ENCODE measurements at regions not wholly inside any gene's neighbourhood (a gene's known extent, or its start where the extent isn't known, plus 50 kb on each side); places are given as distances from the start of the nearest gene placed in this dataset.
A peak's percentile ranks its signal among the peaks of the same experiment; 100 is the strongest.

DNA sequence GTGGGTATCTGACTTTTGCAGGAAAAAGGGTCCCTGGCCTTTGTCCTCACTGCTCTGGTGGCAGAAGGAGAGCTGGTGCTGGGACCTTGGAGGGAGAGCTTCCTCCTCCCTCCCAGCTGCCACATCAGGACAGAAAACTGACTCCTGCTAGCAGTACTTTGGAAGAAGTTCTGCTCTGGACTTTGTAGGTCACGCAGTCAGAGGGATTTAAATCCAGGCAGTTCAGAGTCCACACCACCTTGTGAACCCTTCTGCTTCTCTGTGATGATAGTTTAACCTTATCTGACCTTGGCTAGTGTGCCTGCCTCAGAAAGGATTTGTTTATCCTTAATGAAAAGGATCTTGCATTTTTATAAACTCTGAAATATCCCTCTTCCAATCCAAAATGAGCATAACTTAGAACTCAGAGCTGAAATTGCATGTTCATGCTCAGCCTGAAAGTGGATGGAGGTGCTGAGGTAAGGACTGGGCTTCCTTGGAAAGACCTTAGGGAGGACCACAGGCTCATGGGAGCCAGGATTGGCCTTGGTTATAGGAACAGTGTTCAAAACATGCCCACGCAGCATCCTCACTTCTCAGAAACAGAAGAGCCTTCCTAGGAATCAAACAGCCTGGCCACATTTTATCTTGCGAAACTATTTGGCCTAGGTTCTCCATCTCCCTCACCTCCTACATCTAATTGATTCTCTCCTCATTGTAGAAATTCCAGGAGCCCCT is 123.9 kb upstream of the SASH1 start:
- DNase-seq = no peak

DNA sequence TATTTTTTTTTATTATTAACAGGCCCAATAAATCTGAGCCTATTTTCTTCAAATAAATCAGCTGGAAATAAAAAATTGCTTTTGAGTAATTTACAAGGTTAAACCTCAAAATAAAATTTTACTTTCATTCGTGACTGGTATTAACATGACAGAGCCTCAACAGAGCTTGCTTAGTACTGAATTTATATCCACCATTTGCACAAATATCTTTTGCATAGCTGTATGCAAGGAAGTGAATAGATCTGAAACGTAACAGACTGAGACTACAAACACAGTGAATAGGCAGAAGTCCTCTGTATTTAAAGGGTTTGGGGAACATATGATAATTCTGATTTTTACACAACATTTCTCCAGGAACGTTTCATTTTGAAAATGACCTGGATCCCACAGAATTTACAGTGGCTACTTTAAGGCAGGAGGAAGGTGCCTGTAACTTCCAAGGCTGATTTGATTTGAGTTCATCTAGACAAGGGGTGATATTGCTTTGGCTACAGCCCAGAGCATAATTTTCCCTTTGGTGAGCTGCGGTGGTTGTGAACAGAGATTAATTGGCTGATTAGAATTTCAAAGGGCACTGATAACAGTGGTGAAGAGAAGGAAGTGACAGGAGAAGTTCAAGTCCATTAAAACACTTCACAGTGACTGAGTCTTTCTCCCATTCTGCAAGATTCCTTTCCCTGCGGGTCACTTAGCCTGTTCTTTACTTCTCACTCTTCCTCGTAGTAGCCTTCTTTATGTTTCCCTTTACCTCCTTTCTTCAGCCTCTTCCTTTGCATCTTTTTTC is 121.2 kb upstream of the SASH1 start:
- no peak for DNase-seq

DNA sequence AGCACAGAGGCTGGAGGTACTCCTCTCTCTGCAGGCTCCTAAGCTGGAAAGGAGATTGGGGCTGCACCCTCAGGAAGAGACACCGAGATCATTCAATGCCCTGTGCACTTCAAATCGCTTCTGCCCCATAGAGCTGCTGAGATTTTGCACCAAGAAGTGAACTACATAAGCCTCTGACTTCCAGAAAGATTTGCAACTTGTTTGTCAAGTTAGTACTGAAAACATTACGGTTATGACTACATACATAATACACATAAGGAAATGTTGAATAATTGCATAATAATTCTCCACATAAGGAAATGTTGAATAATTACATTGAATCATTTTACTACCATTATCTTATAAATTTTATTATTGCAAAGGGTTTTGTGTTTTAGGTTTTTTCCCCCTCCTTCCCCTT is 120.3 kb upstream of the SASH1 start:
- no peak for DNase-seq

DNA sequence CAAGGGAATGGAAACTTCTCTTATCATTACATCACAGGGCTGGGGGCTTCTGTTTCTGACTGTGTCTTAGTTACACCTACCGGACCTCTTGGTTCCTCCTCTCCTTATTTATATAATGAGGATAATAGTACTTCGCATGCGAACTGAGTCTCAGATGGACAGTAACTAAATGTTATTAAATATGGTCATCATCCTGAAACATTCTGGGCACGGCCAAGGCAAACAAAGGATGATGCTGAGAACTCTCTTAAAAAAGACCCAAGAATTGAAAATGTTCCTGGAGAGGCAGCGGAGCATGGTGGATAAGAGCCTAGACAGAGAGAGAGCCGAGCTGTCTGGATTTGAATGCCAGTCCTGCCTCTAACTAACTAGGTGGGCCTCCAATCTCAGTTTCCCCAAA is 119.8 kb upstream of the SASH1 start:
- no peak for DNase-seq

DNA sequence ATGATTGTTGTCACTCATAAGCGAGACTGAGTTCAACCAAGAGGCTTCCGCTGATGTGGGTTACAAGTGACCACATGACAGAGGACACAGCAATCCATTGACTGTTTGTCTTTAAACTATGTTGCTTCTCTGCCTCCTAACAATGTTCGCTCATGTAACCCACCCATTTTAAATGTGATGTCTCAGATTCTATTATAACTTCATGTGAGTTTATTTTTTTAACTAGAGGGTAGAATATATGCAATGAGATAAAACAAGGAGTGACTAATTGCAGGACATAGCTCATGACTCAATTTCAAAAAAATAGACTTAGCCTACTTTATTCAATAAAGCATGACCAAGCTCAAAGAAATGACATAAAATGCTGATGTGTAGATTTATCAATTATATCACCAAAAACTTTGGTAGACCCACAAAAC is 119.2 kb upstream of the SASH1 start:
- DNase-seq = no peak

DNA sequence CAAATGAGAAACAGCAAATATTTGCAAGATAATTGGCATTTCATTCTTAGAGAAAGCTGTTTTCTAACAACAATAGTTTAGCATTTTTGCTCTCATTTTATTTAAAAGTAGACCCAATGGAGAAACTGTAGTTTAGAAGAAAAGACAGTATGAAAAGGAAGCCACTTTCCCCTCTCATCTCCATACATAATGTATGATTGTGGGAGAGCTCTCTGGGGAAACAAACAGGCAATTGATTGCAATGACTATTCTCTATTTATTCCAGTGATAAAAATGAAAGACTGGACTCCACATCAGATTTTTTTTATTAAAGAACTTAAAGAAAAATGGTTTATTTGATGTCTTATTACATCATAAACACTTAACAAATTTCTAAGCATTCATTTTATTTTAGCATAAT is 116.8 kb upstream of the SASH1 start:
- no peak for DNase-seq

DNA sequence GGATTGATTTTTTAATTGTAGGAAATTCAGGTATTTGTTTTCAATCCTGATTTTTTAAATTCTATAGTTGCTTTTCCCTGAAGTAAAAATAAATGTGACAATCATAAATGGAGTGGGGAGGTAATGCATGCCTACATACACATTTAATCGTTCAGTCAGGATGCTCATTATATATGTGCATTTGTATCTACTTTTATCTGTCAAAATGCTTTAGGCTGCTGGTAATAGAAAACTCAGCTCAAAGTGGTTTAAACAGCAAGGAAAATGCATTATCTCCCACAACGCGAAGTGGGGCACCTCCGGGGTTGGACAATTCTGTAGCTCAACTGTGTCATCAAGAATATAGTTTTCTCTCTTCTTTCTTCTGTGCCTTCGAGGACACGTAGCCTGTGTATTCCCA is 116.4 kb upstream of the SASH1 start:
- no peak for DNase-seq

DNA sequence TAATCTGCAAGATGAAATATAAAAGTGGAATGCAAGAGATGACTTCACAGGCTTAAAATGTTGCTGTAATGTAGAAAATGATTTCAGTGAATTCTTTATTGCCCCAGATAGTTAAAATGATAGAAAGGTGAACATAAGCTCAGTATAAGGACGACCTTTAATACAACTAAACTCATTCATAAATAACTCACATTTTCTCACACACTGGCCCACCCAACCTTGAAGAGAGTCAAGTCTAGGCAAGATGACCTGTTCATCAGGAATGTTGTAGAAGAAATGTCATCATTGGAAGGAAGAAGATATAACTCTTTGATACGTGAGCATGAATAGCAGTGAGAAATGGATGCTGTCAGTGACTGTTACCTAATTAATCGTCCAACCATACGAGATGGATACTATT is 111.1 kb upstream of the SASH1 start:
- DNase-seq = no peak

DNA sequence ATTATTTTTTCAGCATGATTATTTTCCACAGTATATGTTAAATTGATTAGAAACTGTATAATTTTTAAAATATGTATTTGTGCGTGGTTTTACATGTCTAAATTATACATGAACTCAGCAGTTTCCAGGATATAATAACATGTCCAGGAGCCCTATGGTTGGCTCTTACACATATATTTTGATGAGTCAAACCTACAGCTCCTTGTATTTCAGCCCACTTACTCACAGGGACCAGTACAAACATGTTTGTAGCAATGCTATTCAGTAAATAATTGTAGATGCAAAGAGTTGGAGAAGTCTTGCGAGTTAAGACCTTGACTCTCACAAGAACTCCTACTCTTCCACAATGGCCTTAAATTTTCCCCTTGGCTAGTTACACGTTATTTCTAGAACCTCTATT is 107.2 kb upstream of the SASH1 start:
- no peak for DNase-seq

DNA sequence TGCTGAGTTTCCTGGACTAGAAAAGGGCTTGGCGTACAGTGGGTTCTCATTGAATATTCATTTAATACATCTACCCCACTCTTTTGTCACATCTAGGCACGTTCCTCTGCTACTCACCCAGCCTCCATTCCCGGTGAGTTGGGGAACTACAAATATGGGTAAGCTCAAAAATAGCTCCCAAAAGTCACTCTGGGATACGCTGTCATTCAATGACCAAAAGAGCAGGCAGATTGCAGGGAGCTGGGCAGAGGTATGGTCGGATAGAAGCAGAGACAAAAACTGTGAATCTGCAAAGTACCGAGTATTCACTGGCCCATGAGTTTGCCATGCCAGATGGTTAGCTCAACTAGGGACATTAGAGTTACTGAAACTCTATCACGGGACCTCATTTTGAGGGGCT is 103.9 kb upstream of the SASH1 start:
- DNase-seq = no peak

DNA sequence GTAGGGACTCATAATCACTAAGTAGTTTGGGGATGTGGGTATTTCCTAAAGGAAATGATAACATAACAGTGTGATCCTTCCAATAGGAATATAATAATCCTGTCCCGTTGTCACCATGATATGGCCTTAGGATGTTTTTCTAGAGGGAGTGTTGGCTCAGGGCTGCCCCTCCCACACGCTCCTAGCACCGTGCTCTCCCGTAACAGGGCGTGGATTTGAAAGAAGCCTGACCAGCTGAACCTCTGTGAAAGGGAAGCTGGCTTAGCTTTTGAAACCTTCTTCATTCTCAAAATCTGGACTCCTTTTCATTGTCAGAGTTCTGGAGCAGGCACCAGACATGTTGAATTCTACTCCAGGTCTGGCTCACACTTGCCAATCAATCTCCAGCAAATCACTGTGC is 103.4 kb upstream of the SASH1 start:
- no peak for DNase-seq

DNA sequence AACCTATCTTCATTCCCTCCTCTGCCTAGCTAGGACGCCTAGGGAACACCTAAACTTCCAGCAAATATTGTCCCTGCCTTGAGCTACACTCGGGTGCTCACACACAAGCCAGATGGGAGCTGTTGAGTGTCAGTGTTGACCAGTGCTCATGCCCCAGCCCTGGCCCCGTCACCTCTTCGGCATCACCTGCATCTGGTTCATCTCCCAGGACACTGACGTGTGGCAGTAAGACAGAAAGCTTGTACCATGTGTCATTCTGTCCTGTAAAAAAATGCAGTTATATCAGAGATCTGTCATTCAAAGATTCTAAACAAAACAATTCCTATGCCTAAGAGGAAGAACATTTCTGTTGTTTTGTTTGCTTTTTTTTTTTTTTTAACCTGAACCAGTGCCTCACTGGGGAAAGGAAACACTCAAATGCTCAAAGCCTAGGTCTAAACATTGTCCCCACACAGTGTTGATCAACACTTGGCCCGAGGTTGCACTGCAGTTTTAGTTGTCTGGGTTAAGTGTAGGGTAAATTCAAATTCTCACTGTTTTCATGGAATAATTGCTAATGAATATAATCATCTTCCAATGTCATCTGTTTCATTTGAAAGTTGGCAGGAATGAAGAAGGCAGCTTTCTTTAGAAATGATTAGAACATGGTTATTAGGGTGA is 102.7 kb upstream of the SASH1 start:
- DNase-seq = no peak

DNA sequence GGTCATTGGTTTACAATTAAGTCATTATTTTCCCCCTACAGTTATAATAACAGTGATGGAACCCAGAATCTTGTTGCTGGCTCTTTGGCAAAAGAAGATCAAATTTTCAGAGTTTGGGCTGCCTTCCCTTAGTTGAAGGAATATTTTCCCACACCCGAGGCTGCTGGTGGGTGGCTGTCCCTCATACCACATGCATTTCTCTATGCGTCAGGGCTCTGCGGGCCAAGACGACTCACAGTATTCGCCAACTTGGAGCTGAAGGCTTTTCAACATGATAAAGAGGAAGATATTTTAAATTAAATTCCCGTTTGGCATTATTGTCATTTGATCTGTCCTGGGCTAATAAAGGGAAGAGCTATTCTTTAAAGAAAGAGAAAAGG is 102.2 kb upstream of the SASH1 start:
- no peak for DNase-seq

DNA sequence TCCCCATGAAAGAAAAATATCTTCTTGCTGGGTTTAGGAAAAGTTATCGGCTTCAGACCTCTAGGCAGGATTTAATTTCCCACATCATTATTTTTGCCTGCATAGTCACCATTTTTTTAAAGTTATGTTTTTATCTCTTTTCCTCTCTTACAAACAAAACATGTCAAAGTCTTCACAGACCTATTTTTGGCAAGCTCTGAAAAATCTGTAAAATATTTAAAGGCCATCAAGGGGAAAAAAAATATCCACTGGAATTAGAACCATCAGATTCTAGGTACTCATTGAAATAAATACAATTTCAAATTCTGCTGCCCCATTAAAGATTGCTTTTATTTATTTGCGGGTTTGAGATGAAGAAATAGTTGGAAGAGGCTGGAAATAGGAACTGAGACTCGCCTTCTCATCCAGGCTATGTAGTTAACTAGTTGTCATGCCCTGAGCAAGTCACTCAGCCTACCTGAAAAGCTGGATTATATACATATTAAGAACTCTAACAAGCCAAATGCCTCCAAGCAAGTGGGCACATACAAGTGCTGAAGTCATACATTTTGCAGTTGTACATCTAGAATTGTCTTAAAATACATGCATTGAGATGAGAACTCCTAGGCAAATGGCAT is 101.7 kb upstream of the SASH1 start:
- no peak for DNase-seq

DNA sequence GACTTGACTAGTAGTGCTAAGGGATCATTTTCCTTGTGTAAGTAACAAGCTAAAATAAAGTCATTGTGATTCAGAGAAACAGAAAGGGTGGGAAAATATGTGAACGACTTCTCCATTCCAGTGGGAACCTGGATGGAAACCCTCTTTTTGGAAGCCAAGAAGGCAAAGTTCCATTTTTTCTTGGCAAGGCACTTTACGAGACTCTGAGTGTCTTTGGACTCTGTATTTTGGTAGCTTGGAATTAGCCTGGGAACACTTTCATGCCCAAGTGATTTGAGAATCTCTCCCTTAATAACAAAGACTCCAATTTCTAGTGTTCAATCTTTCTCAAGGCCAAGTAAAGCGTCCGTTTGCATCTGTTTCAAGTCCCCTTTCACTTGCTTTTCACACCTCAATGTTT is 100.5 kb upstream of the SASH1 start:
- no peak for DNase-seq

DNA sequence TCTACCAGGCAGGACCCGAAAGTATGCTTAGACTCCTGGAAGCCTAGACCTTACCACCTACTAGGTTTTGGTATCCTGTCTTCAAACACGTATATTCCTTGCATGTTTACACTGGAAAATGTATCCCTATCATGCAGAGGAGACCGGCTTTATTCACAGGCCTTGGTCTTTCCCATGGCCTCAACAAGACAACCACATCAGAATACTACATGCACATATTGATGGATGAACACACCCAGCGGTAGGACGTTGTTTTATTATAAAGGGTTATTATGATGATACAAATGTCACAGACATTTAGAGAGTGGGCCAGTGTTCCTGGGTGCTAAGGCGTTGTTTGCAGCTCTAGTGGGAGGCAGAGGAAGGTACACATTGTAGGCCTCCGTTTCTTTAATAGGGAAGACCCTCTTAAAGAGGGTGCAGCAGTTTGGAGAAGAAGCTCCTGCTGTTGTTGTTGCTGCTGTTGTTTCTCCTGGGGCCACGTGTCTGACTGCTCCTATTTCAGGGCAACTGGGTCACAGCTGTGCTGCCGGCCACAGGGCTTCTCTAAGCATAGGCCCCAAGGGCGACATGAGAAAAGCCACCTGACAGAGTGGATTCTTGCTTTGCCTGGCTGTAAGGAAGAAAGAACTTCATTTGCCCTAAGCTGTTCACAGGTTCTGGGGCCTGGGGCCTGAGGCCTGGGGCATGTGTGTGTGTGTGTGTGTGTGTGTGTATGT is 98.3 kb upstream of the SASH1 start:
- DNase-seq = no peak

DNA sequence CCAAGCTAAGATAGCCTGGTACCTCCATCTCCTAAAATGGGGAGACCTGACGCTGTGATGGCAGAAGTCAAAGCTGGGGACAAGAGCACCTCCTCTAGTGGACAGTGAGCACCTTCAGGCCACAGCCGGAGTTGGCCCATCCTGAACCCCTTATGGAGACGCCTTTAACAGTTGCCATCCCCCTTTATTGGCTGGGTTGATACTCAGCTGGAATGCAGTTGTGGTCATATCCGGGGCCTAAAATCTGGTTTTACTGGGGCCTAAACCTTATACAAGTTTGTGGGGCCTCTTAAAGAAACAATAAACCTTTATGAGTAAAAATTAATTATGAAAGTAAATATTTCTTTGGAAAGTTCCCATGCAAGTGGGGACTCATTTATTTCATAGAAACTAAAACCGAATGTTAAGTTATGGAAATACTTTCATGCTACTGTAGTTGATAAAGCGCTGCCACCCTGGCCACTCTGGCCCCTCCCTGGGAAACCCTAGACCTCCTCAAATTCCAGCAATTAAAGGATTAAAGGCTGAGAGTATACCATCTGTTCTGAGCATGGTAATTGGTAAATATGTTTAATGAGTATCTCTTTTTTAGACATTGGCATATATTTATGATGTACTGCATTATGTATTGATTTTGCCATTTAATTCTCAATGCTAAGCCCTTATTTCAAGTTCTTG is 95.1 kb upstream of the SASH1 start:
- DNase-seq = no peak

DNA sequence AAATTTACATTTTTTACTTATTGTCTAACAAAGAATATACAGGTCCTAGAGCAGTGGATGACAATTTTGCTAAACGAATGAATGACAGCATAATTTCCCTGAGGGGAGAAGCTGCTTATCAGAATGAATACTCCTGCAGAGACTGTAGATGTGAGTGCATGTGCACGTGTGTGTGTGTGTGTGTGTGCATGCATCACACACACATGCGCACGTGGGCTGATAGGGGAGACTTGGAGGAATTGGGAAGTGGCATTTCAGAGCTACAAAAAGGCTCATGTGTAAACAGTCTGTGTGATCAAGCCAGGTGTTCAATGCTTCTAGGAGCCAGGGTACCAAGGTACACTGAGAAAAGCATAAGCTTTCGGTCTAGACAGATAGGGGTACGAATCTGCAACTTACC is 93.5 kb upstream of the SASH1 start:
- no peak for DNase-seq

DNA sequence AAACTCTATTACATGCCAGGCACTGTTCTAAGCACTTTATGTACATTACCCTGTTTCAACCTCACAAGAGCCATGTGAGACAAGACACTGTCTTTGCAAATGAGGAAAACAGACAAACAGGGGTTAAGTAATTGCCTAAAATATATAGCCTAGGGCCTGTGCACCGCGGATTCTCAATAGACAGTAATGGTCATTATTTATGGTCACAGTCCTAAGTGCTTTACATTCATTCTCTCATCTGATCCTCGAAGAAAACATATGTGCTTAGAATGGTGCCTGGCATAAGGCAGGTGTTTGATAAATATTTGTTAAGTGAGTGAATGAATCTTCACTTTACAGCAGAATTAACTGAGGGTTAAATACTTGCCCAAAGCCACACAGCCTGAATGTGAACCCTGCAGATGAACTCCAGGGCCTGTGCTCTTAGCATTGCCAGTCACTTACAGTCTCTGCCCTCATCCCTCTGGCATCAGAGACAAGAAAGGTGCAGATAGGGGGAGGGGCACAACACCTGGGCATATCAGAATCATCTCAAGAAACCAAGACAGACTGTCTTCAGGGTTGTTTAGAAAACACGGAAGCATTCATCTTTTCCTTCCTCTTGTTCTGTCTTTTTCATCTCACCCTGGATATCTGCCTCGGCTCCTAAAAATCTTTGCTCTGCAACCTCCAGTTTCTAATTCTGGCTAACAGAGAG is 92.8 kb upstream of the SASH1 start:
- no peak for DNase-seq

DNA sequence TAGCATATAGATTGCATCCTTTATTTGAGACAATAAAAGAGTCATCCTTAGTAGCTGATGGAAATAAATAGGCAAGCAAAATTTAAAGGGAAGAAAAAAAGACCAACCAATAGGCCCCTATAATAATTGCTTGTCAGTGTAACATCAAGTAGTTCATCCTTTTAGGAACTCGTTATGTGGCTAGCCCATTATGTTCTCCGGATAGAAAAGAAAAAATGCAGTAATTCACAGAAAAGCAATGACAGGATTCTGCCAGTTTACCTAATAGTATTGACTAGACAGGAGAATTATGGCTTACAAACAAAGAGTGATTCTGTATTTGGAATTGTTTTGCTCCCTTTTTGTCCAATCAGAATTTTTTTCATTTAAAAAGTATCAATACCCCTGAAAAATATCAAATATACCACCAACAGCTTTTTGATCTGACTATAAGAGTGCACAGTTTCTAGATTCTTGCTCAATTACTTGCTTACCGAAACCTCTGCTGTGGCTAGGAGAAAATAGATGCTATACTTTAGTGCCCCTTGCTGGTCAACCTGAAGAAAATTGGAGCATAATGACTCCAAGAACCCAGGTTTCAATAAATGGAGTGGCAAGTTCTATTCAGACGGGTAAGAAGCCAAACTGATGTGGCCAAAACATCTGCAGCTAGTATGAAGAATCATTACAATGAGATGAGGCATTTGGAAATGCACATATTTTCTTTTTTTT is 91.5 kb upstream of the SASH1 start:
- DNase-seq = peak; percentile 4

DNA sequence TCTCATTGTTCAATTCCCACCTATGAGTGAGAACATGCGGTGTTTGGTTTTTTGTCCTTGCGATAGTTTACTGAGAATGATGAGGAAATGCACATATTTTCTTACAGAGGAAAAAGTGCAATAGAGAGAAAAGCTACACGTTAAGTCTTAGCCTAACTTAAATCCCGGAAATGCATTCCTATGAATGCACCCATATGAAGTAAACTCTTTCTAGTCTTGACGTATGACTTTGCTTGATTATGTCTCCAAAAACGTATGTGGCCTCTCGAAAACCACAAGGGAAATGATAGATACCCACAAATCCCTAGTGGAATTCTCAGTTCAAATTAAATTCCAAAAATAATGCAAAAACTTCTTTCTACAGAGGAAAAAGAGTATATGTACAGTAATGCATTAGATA is 90.7 kb upstream of the SASH1 start:
- DNase-seq = no peak

All from activated CD4-positive, alpha-beta T cell treated with anti-CD3 and anti-CD28 coated beads, Interleukin-2, amount 50 U/mL, for 16 hours (primary cell).